Activated T-cell treated with anti-CD3 and anti-CD28 coated beads for 1 hour (primary cell): ENCODE measurements at regions not wholly inside any gene's neighbourhood (a gene's known extent, or its start where the extent isn't known, plus 50 kb on each side); places are given as distances from the start of the nearest gene placed in this dataset.

ENCODE experiments used
- DNase-seq: peaks from one replicate; pipeline ENCODE4 v3.0.0-alpha.2; 2020; ENCODE audit warnings: low read depth

DNA sequence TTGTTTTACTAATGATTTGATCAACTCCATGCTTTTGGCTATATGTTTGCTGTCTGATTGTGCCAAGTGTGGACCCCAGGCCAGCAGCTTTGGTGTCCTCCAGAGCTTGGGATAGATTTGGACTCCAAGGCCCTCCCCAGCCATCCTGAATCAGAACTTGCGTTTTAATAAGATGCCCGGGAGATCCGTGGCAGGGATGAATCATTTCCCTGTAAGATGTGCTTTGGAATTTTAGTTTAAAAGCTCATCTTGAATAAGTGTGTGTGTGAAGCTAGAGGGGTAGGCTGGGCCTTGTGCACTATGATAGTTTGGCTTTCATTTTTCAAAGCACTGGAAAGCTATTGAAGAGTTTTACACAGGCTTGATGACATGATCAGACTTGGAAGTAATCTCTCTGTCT, 66.2 kb upstream of the SDK1 start:
- DNase-seq: no peak

DNA sequence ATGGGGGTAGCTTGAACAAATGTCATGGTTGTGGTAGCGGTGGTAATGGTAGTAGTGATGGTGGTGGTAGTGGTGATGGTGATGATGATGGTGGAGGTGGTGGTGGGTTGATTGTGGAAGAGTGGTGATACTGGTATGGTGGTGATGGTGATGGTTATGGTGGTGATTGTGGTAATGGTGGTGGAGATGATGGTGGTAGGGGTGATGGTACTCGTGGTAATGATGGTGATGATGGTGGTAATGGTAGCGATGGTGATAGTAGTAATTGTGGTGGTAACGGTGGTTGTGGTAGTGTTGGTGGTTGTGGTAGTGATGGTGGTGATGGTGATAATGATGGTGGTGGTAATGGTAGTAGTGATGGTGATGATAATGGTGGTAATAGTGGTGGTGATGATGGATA, 65.7 kb upstream of the SDK1 start:
- DNase-seq: no peak

DNA sequence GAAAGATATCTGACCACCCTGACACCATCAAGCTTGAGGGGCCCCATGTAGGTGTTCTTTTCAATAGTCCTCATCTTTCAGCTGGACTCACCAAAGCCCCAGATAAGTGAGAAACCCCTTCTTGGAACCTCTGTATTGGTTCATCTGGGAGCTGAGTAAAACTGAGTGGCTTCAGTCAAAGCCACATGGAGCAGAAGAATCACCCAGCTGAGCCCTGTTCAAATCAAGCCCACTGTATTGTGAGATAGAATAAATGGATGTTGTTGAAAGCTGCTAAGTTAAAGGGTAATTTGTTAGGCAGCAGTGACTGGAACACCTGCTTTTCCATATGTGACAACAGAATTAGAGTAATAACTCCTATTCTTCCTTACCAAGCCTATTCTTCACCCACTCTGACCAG, 64.8 kb upstream of the SDK1 start:
- no peak for DNase-seq

DNA sequence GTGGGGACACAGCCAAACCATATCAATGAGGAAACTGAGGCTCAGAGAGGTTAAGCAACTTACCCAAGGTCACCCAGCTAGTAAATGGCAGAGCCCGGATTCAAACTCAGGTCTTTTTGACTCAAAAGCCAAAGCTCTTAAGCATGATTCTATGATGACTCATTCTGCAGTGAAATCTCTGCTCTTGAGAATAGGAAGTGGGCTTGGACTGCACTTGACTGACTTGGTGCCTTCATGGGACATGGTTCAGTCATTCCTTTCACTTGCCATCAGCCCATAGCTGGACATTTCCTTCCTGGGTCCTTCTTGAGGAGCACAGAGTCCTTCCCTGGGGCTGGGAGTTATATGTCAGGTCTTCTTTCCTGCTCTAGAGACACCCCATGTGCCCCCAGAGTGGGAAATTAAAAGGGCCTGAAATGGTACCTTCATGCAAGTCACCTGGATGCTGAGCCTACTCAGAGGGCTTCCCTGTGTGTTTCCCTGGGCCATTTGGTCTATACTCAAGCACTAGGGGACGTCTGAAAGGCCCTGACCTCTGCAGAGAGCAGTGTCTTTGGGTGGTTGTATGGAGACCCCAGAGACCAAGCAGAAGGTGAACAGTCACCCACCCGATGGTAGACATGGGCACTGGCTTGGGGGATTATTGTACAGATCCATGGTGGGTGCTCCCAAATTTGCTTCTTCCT, 62.4 kb upstream of the SDK1 start:
- DNase-seq: no peak

DNA sequence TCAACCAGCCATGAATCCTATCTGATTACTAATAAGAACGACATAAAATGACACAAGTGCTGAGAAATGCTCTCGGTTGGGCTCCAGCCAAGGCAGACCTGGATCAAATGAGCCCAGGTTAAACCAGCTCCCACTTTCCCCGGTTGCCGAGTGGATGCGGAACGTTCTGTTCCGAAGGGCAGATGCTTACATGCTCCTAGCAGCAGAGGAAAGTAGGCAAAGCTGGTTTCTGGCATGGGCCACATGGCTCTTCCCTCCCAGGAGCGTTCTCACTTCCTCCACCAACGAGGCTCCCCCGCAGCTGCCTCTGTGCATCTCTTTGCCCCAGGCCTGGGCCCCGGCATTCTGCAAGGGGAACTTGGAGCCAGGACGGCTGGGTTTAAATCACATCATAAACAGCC, 61.8 kb upstream of the SDK1 start:
- no peak for DNase-seq

DNA sequence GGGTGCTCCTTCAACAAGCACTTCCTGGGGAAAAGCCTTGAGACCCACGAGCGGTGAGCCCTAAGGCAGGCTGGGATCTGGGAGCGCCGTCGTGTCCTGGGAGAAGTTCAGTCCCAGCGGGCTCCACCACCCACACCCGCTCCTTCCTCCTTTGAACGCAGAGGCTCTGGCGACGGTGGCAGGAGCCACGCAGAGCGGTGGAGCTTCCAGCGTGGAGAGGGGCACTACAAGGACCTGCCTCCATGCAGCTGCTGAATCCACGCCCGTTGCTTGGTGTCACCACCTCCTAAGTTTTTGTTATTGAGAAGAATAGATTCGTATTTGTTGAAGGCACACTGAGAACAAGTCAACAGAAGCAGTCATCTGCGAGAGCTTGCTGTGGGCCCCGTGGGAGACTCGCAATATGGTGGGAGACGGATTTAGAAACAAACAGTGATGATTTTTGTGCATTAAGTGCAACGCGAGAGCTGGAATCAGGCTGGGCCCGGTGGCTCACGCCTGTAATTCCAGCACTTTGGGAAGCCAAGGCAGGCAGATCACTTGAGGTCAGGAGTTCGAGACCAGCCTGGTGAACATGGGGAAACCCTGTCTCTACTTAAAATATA, 60.1 kb upstream of the SDK1 start:
- no peak for DNase-seq

DNA sequence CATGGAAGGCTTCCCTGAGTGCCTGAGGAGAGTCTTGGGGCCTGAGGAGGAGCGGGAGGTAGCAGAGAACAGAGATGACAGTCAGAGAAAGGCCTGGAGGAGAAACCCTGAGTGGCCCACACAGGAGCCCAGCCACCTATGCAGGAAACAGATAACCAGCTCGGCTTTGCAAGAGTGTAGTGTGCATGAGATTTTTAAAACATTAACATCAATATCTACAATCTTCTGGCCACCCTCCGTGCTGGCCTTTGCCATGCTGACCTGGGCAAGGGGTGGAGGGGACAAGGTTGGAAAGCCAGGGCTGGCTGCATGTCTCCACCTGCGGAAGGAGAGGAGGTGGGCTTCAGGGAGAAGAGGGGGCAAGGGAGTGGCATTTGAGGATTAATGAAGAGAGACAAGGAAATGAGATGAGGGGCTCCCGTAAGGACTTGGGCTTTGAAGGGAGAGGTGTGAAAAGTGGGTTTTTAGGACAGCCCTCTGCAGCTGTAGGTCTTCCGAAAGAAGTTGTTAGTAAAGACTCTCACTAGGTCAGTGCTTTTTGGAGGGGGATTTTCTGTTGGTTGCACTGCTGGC, 59.3 kb upstream of the SDK1 start:
- no peak for DNase-seq

DNA sequence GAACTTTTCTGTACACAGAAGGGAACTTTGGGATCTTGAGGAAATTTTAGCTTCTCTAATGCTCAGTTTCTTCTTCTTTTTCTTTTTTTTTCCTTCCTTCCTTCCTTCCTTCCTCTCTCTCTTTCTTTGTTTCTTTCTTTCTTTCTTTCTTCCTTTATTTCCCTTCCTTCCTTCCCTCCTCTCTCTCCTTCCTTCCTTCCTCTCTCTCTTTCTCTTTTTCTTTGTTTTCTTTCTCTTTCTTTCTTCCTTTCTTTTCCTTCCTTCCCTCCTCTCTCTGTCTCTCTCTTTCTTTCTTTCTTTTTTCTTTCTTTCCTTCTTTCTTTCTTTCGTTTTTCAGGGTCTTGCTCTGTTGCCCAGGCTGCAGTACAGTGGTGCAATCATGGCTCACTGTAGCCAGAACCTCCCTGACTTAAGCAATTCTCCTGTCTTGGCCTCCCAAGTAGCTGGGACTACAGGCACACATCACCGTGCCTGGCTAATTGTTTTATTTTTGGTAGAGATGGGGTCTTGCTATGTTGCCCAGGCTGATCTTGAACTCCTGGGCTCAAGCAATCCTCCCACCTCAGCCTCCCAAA, 58.6 kb upstream of the SDK1 start:
- DNase-seq: no peak

DNA sequence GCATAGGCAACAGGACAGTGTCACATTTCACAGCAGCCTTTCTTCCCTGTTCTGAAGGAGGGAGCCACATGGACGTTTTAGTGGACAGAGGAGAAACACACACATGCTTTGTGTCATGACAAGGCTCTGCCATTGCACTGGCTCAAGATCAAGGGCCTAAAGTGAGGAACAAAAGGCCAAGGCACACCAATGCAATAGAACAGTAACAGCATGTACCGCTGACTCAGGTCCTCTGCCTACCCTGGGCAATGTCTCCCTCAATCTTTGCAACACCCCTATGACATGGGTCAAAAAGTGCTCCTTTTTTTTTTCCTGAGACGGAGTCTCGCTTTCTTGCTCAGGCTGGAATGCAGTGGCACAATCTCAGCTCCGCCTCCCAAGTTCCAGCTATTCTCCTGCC, 57.8 kb upstream of the SDK1 start:
- no peak for DNase-seq

DNA sequence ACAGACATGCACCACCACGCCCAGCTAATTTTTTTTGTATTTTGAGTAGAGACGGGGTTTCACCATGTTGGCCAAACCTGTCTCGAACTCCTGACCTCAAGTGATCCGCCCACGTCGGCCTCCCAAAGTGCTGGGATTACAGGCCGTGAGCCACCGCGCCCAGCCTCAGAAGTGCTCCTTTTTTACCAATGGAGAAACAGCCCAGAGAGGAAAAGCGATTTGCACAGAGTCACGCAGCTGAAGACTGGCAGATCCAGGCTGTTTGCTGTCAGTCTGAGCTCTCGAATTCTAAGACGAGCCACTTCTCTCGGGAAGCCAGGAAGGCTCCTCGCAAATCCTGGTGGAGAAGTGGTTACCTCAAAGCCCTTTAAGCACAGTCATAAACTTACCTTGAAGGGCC, 57.4 kb upstream of the SDK1 start:
- DNase-seq: no peak

DNA sequence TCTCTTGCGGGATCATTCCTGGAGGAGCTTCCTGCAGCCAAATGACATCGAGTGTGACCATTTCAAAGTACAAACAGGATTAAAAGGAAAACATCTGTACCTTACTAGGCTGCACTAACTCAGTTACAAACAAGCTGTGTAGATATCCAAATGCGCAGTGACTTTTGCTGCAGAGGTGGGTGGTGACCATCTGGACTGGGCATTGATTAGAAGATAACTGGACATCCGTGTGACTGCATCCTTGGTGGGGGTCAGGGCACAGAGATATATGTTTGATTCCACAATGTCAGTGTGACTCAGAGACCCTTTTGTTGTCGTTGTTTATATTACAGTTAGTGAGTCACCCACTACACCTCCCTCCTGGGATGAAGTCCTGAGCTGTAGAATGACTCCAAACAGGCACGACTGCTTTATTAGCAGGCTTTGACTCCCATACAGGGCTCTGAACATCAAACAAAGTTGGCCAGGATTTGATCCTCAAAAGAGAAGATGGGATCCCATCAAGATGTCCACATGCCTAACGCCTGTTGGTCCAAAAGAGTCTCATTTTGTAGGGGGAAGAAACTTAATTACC, 56.7 kb upstream of the SDK1 start:
- DNase-seq: no peak

DNA sequence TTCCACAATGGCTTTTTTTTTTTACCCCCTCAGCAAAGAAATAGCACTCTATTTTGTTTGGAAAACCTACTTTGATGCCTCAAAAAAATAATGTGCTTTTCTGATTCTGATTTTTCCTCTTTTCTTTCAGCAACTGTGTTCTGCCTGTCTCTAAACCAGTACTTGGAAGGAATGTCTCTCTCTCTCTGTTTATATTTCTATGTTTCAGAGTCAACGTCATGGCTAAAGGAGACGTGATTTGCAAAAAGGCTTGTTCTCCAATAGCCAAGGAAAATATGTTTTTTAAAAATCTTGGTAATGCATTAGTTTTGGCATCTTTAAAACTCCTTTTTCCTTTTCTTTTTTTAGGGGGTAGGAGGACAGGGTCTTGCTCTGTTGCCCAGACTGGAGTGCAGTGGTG, 56.0 kb upstream of the SDK1 start:
- DNase-seq: no peak

DNA sequence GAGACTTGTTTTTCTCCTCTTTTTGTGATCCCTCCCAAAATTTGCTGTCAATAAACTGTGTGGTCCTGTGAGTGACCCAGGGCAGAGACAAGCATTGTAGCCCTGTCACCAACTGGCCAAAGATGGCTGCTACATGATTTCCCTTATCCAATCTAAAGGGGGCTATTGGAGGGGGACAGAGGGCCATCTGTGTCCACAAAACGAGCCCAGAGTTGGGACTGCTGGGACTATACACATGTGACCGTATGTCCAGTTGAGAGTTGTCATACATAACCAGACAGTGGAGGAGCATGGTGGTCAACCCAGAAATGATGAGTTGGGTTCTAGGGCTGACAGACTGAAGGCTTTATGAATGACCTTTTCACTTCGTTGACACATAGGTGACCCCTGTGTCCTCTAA, 55.3 kb upstream of the SDK1 start:
- DNase-seq: no peak

DNA sequence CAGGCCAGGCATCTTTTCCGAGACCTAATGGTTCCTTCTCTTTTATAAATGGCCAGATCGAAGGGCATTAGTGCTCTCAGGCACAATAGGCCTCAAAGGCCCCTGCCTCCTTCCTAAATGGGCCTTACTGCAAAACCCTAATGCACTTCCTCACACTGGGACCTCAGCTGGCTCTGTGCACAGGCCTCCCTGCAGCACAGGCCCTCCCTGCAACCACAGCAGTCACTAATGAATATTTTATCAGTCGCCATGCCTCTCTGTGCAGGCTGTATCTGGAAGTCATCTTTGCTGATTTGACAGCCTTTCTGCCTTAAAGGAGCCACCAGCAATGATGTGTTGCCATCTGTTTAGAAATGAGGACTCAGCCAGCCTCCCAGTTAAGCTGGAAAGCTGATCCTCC, 54.9 kb upstream of the SDK1 start:
- no peak for DNase-seq

DNA sequence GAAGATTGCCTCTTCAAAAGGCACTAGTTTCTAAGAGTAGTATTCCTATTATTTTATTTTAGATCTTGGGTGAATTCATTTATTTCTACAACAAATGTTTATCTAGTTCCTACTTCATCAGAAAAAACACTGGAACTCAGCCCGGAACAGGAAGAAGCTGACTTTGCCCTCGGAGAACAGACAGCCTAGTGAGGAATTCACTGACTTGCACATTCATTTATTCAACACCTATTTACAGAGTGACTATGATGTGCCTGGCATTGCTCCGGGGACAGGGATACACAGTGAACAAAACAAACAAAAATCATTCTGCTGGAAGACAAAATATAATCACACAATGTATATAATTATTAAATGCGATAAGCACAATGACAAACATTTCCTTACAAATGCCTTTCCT, 54.4 kb upstream of the SDK1 start:
- no peak for DNase-seq

DNA sequence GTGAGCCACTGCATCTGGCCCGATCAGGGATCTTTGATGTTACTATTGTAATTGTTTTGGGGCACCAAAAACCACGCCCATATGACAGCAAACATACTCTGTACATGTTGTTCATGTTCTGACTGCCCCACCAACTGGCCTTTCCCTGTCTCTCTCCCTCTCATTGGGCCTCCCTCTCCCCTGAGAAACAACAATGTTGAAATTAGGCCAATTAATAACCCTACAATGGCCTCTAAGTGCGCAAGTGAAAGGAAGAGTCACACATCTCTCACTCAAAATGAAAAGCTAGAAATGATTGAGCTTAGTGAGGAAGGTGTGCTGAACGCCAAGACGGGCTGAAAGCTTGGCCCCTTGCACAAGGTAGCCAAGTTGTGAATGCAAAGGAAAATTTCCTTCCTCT, 50.3 kb upstream of the SDK1 start:
- DNase-seq: no peak
